ENCODE measurements at regions not wholly inside any gene's neighbourhood (a gene's known extent, or its start where the extent isn't known, plus 50 kb on each side); places are given as distances from the start of the nearest gene placed in this dataset.

- TF ChIP-seq, protein P1, sequence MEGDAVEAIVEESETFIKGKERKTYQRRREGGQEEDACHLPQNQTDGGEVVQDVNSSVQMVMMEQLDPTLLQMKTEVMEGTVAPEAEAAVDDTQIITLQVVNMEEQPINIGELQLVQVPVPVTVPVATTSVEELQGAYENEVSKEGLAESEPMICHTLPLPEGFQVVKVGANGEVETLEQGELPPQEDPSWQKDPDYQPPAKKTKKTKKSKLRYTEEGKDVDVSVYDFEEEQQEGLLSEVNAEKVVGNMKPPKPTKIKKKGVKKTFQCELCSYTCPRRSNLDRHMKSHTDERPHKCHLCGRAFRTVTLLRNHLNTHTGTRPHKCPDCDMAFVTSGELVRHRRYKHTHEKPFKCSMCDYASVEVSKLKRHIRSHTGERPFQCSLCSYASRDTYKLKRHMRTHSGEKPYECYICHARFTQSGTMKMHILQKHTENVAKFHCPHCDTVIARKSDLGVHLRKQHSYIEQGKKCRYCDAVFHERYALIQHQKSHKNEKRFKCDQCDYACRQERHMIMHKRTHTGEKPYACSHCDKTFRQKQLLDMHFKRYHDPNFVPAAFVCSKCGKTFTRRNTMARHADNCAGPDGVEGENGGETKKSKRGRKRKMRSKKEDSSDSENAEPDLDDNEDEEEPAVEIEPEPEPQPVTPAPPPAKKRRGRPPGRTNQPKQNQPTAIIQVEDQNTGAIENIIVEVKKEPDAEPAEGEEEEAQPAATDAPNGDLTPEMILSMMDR (IDR thresholded peaks at IDR 0.05; ENCODE audit: low read depth, low read length), result no peak
- TF ChIP-seq, protein P2, sequence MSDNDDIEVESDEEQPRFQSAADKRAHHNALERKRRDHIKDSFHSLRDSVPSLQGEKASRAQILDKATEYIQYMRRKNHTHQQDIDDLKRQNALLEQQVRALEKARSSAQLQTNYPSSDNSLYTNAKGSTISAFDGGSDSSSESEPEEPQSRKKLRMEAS (IDR thresholded peaks at IDR 0.05; ENCODE audit: low read depth, low read length), result no peak
Observed at GRCh38 chr3:18111796-18112232, 313.3 kb downstream of the SATB1 start.

All from NB4 (cell line).